ENCODE measurements at regions not wholly inside any gene's neighbourhood (a gene's known extent, or its start where the extent isn't known, plus 50 kb on each side); places are given as distances from the start of the nearest gene placed in this dataset.

DNA sequence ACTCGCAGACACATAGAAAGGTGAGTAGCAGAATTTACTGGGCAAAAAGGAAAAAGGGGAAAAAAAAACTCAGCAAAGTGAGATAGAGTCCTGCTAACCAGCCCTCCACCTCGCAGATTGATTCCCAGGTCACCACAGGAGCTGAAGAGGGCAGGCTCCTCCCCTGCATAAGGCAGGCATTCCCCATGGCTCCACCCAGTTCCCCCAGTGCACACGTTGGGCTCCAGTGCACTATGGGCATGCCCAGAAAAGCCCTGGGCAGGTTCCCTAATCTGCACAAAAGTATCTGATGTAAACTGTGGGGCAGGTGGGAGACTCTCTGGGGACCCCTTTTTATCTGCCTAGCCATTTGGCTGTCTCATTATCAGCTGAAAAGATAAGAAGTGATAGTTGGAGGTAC is 461.2 kb upstream of the TMEFF2 start:
- CTCF ChIA-PET: no interaction called here
- TF ChIP-seq CTCF (IDR thresholded peaks at IDR 0.05): no peak
- POLR2A ChIA-PET: no interaction called here
- intact Hi-C loops (cut with micrococcal nuclease): no loop called here
- ATAC-seq (ENCODE audit: low read depth) (no peak), DNase-seq (no peak)
- Mint-ChIP-seq H3K4me3 (no peak overlapping the region), H3K27me3 (no peaks in the 10 kb centered on the region), H3K36me3 (ENCODE audit: low read depth) (no peaks in the 10 kb centered on the region), H3K4me1 (no peaks in the 10 kb centered on the region), H3K9me3 (peaks cover 2% of the 10 kb centered on the region), H3K27ac (no peak overlapping the region)

GRCh38 chr2:192645811-192646598 is 451.3 kb upstream of the TMEFF2 start:
- Mint-ChIP-seq H3K27ac (no peak overlapping the region), H3K36me3 (ENCODE audit: low read depth) (no peaks in the 10 kb centered on the region), H3K27me3 (no peaks in the 10 kb centered on the region), H3K4me3 (no peak overlapping the region), H3K4me1 (no peaks in the 10 kb centered on the region), H3K9me3 (no peaks in the 10 kb centered on the region)
- intact Hi-C loops (cut with micrococcal nuclease): no loop called here
- ChIA-PET POLR2A (no interaction called here), CTCF (no interaction called here)
- ATAC-seq (ENCODE audit: low read depth) (no peak), DNase-seq (no peak)
- TF ChIP-seq CTCF (IDR thresholded peaks at IDR 0.05): no peak

GRCh38 chr2:192634557-192634956 is 439.8 kb upstream of the TMEFF2 start:
- intact Hi-C loops (cut with micrococcal nuclease): no loop called here
- Mint-ChIP-seq H3K4me3 (no peak overlapping the region), H3K27me3 (no peaks in the 10 kb centered on the region), H3K36me3 (ENCODE audit: low read depth) (no peaks in the 10 kb centered on the region), H3K4me1 (no peaks in the 10 kb centered on the region), H3K9me3 (no peaks in the 10 kb centered on the region), H3K27ac (no peak overlapping the region)
- DNase-seq: no peak
- CTCF ChIA-PET: no interaction called here
- POLR2A ChIA-PET: no interaction called here
- no peak for ATAC-seq (ENCODE audit: low read depth)
- TF ChIP-seq CTCF (IDR thresholded peaks at IDR 0.05): no peak

GRCh38 chr2:192628017-192628416 is 433.3 kb upstream of the TMEFF2 start:
- no peaks in the 10 kb centered on the region for H3K27me3 Mint-ChIP-seq
- H3K36me3 Mint-ChIP-seq (ENCODE audit: low read depth): no peaks in the 10 kb centered on the region
- DNase-seq (no peak), ATAC-seq (ENCODE audit: low read depth) (no peak)
- CTCF ChIA-PET: no interaction called here
- H3K9me3 Mint-ChIP-seq: no peaks in the 10 kb centered on the region
- no peaks in the 10 kb centered on the region for H3K4me1 Mint-ChIP-seq
- POLR2A ChIA-PET: no interaction called here
- H3K27ac Mint-ChIP-seq: no peak overlapping the region
- no peak overlapping the region for H3K4me3 Mint-ChIP-seq
- TF ChIP-seq CTCF (IDR thresholded peaks at IDR 0.05): no peak
- intact Hi-C loops (cut with micrococcal nuclease): no loop called here

DNA sequence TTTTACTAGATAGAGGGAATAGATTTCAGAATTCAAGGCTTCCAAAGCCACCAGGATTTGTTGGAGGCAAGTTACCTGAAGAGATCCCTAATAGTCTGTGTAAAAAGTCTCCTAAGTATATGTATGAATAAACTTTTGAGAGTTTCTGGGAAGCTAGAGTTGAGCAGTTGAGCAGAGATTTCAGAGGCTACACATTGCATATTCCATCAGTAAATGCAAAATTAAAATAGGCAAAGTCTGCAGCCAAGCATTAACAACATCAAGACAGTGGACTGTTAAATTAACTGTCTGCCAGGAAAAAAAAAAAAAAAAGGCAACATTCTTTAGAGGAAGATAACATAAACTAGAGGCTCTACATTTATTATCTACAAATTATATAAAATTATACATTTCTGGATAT is 420.4 kb upstream of the TMEFF2 start:
- Mint-ChIP-seq H3K9me3 (no peaks in the 10 kb centered on the region), H3K27me3 (no peaks in the 10 kb centered on the region), H3K4me3 (no peak overlapping the region), H3K27ac (no peak overlapping the region), H3K36me3 (ENCODE audit: low read depth) (no peaks in the 10 kb centered on the region), H3K4me1 (no peaks in the 10 kb centered on the region)
- POLR2A ChIA-PET: no interaction called here
- CTCF ChIA-PET: no interaction called here
- ATAC-seq (ENCODE audit: low read depth) (no peak), DNase-seq (no peak)
- intact Hi-C loops (cut with micrococcal nuclease): no loop called here
- no peak for TF ChIP-seq CTCF (IDR thresholded peaks at IDR 0.05)
